GM23248 (cell line): ENCODE measurements at regions not wholly inside any gene's neighbourhood (a gene's known extent, or its start where the extent isn't known, plus 50 kb on each side); places are given as distances from the start of the nearest gene placed in this dataset.

ENCODE experiments used
- DNase-seq: peaks from one replicate; pipeline ENCODE4 v3.0.0-alpha.2; 2015
- H2AFZ ChIP-seq: fragments of 200-600 bp; sonication (generic); 2 replicates; pipeline ENCODE4 v1.6.1; 2016; ENCODE audit warnings: antibody characterized with exemption
- H3F3A ChIP-seq: fragments of 200-600 bp; sonication (generic); 2 replicates; pipeline ENCODE4 v1.6.1; 2016; ENCODE audit warnings: mild to moderate bottlenecking, antibody characterized with exemption, mixed run types; ENCODE audit not compliant: insufficient read depth
- H3K27ac ChIP-seq: fragments of 200-600 bp; sonication (generic); 2 replicates; pipeline ENCODE4 v1.5.1; 2016; ENCODE audit warnings: mild to moderate bottlenecking
- H3K27me3 ChIP-seq: fragments of 200-600 bp; sonication (generic); replicated peaks from 2 replicates; pipeline ENCODE4 v1.6.1; 2016; ENCODE audit warnings: mild to moderate bottlenecking; ENCODE audit not compliant: insufficient read depth
- H3K36me3 ChIP-seq: fragments of 200-600 bp; sonication (generic); 2 replicates; pipeline ENCODE4 v1.6.1; 2016; ENCODE audit warnings: low read depth, mild to moderate bottlenecking
- H3K4me1 ChIP-seq: fragments of 200-600 bp; sonication (generic); 2 replicates; pipeline ENCODE4 v1.6.1; 2016; ENCODE audit warnings: mild to moderate bottlenecking; ENCODE audit not compliant: insufficient read depth
- H3K4me2 ChIP-seq: fragments of 200-600 bp; sonication (generic); one replicate; pipeline ENCODE4 v1.6.1; 2016; ENCODE audit warnings: mild to moderate bottlenecking; ENCODE audit not compliant: unreplicated experiment
- H3K4me3 ChIP-seq: fragments of 200-600 bp; sonication (generic); 2 replicates; pipeline ENCODE4 v1.5.1; 2016; ENCODE audit warnings: mild to moderate bottlenecking
- H3K79me2 ChIP-seq: fragments of 200-600 bp; sonication (generic); 2 replicates; pipeline ENCODE4 v1.6.1; 2016; ENCODE audit warnings: mild to moderate bottlenecking; ENCODE audit not compliant: insufficient read depth
- H3K9ac ChIP-seq: fragments of 200-600 bp; sonication (generic); 2 replicates; pipeline ENCODE4 v1.6.1; 2016; ENCODE audit warnings: mild to moderate bottlenecking
- H3K9me2 ChIP-seq: fragments of 200-600 bp; sonication (generic); 2 replicates; pipeline ENCODE4 v1.6.1; 2016; ENCODE audit warnings: mixed run types, mild to moderate bottlenecking, moderate library complexity; ENCODE audit not compliant: insufficient read depth
- H3K9me3 ChIP-seq: fragments of 200-600 bp; sonication (generic); one replicate; pipeline ENCODE4 v1.6.1; 2017; ENCODE audit warnings: low read depth
- H4K20me1 ChIP-seq: fragments of 200-600 bp; sonication (generic); 2 replicates; pipeline ENCODE4 v1.6.0; 2016; ENCODE audit not compliant: insufficient read depth
- EZH2 ChIP-seq: fragments of 200-600 bp; sonication (generic); IDR thresholded peaks from 2 replicates; pipeline ENCODE4 v1.6.1; 2018; ENCODE audit warnings: antibody characterized with exemption, mild to moderate bottlenecking; ENCODE audit not compliant: insufficient read depth, poor library complexity, severe bottlenecking
- EZH2phosphoT487 ChIP-seq: fragments of 200-600 bp; sonication (generic); IDR thresholded peaks from 2 replicates; pipeline ENCODE4 v1.6.1; 2018; ENCODE audit warnings: antibody characterized with exemption, moderate library complexity, mild to moderate bottlenecking, low read depth; ENCODE audit not compliant: insufficient read depth
- WGBS, 2 experiments: methylation state at CpG; one replicate each; pipeline ENCODE4 v1.1.6; 2015 to 2017; ENCODE audit warnings: low lambda C conversion rate in 2 of 2, low coverage in 1 of 2; ENCODE audit errors: missing lambda C conversion rate in 2 of 2; 5-methylcytosine and 5-hydroxymethylcytosine counted together
- in situ Hi-C: fragments of 300-500 bp; cut with MboI; formaldehyde crosslinking; loops from 2 replicates; pipeline ENCODE4 v1.15.0; 2020

- H2AFZ ChIP-seq: no peak overlapping the region
- H3K9me3 ChIP-seq: no peaks in the 10 kb centered on the region
- no peak for DNase-seq
- H3K9ac ChIP-seq: no peak overlapping the region
- no peak overlapping the region for H3K27ac ChIP-seq
- 56 to 80% methylated on average over 7 of the region's 7 CpGs for WGBS, 2 experiments
- H3K4me1 ChIP-seq: 0 out of 2 replicates have a peak, but pooled peaks cover 6% of the 10 kb centered on the region
- no peaks in the 10 kb centered on the region for H3F3A ChIP-seq
- no peaks in the 10 kb centered on the region for H3K36me3 ChIP-seq
- H3K79me2 ChIP-seq: no peaks in the 10 kb centered on the region
- in situ Hi-C loops: loop anchor here (25.0 kb wide), 2 partner anchors 614 to 761 kb away; partner anchors contain the start of gene INHBB
- no peaks in the 10 kb centered on the region for H3K9me2 ChIP-seq
- no peak overlapping the region for H3K4me3 ChIP-seq
- H4K20me1 ChIP-seq: no peaks in the 10 kb centered on the region
- no peak overlapping the region for H3K4me2 ChIP-seq
- peaks cover 6% of the 10 kb centered on the region for H3K27me3 ChIP-seq
- TF ChIP-seq EZH2phosphoT487 (no peak), EZH2 (no peak)
Measured at GRCh38 chr2:121098556-121098955, 186.4 kb downstream of the TFCP2L1 start.

GRCh38 chr2:121099329-121100290 is 185.4 kb downstream of the TFCP2L1 start:
- H3K4me1 ChIP-seq: no peaks in the 10 kb centered on the region
- H3F3A ChIP-seq: no peaks in the 10 kb centered on the region
- in situ Hi-C loops: loop anchor here (25.0 kb wide), 2 partner anchors 613 to 762 kb away; partner anchors contain the start of gene INHBB
- no peak overlapping the region for H2AFZ ChIP-seq
- peak; percentile 32 for DNase-seq
- H3K27me3 ChIP-seq: peaks cover 6% of the 10 kb centered on the region
- H3K9me3 ChIP-seq: no peaks in the 10 kb centered on the region
- 44 to 49% methylated on average over 8 of the region's 8 CpGs for WGBS, 2 experiments
- no peak overlapping the region for H3K27ac ChIP-seq
- no peaks in the 10 kb centered on the region for H3K36me3 ChIP-seq
- no peaks in the 10 kb centered on the region for H4K20me1 ChIP-seq
- TF ChIP-seq EZH2phosphoT487 (no peak), EZH2 (no peak)
- no peaks in the 10 kb centered on the region for H3K79me2 ChIP-seq
- no peak overlapping the region for H3K4me3 ChIP-seq
- no peaks in the 10 kb centered on the region for H3K9me2 ChIP-seq
- no peak overlapping the region for H3K9ac ChIP-seq
- no peak overlapping the region for H3K4me2 ChIP-seq

GRCh38 chr2:121101093-121101715 is 183.8 kb downstream of the TFCP2L1 start:
- no peaks in the 10 kb centered on the region for H3F3A ChIP-seq
- no peaks in the 10 kb centered on the region for H3K4me1 ChIP-seq
- H3K36me3 ChIP-seq: no peaks in the 10 kb centered on the region
- H3K4me2 ChIP-seq: no peak overlapping the region
- peaks cover 9% of the 10 kb centered on the region for H3K27me3 ChIP-seq
- H3K4me3 ChIP-seq: no peak overlapping the region
- in situ Hi-C loops: no loop called here
- H3K9me2 ChIP-seq: no peaks in the 10 kb centered on the region
- no peak overlapping the region for H3K9ac ChIP-seq
- no peaks in the 10 kb centered on the region for H3K79me2 ChIP-seq
- no peaks in the 10 kb centered on the region for H3K9me3 ChIP-seq
- no peak for DNase-seq
- 52 to 55% methylated on average over 10 of the region's 10 CpGs for WGBS, 2 experiments
- no peaks in the 10 kb centered on the region for H4K20me1 ChIP-seq
- no peak for TF ChIP-seq EZH2phosphoT487
- no peak overlapping the region for H3K27ac ChIP-seq
- no peak overlapping the region for H2AFZ ChIP-seq

GRCh38 chr2:121102941-121103340 is 182.1 kb downstream of the TFCP2L1 start:
- Histone ChIP-seq H3K9me2 (no peaks in the 10 kb centered on the region), H2AFZ (no peak overlapping the region), H3K27ac (no peak overlapping the region), H3K4me2 (no peak overlapping the region), H4K20me1 (no peaks in the 10 kb centered on the region), H3K4me1 (no peaks in the 10 kb centered on the region), H3K27me3 (peaks cover 9% of the 10 kb centered on the region), H3K4me3 (no peak overlapping the region), H3F3A (no peaks in the 10 kb centered on the region), H3K9ac (no peak overlapping the region), H3K79me2 (no peaks in the 10 kb centered on the region), H3K36me3 (no peaks in the 10 kb centered on the region), H3K9me3 (no peaks in the 10 kb centered on the region)
- no peak for DNase-seq
- 55 to 65% methylated on average over 2 of the region's 2 CpGs for WGBS, 2 experiments
- in situ Hi-C loops: no loop called here
- TF ChIP-seq EZH2phosphoT487: no peak
- TF ChIP-seq EZH2: no peak
